H1 (cell line): ENCODE measurements at regions not wholly inside any gene's neighbourhood (a gene's known extent, or its start where the extent isn't known, plus 50 kb on each side); places are given as distances from the start of the nearest gene placed in this dataset.

Experiments used
- CTCF ChIA-PET: fragments of 300-600 bp; sonication (Branson Sonifier 250); formaldehyde crosslinking; loops from one replicate; lab custom pipeline; 2021; ENCODE audit not compliant: partially characterized antibody; lab: Charles Lee
- POLR2A ChIA-PET: fragments of 300-600 bp; sonication (Branson Sonifier 250); formaldehyde crosslinking; loops from one replicate; lab custom pipeline; 2021; ENCODE audit warnings: inconsistent platforms; ENCODE audit not compliant: partially characterized antibody; lab: Charles Lee
- DNase-seq, 2 experiments: peaks; one replicate each; pipeline versions ENCODE4 v3.0.0 to v3.0.0-alpha.2; 2010 to 2022; ENCODE audit warnings: low spot score in 2 of 2, low read depth in 1 of 2, mixed read lengths in 1 of 2
- FAIRE-seq: peaks from 2 replicates; lab custom pipeline; 2011; peaks lifted over from hg19 to GRCh38; lab: Jason Lieb, UNC
- H2AFZ ChIP-seq: 2 replicates; pipeline ENCODE4 v1.8.1; 2012; ENCODE audit warnings: low read length, inconsistent platforms
- H2AK5ac ChIP-seq: 2 replicates; pipeline ENCODE4 v1.6.1; 2013; ENCODE audit warnings: low read depth, low read length
- H2BK120ac ChIP-seq: replicated peaks from 2 replicates; pipeline ENCODE3; 2013; ENCODE audit warnings: low read depth, low read length, inconsistent platforms
- H2BK12ac ChIP-seq: 2 replicates; pipeline ENCODE4 v1.6.1; 2013; ENCODE audit warnings: low read depth, low read length
- H2BK15ac ChIP-seq: 2 replicates; pipeline ENCODE4 v1.6.1; 2013; ENCODE audit warnings: low read length
- H2BK20ac ChIP-seq: 2 replicates; pipeline ENCODE4 v1.6.1; 2013; ENCODE audit warnings: low read length
- H2BK5ac ChIP-seq: 2 replicates; pipeline ENCODE4 v1.6.1; 2013; ENCODE audit warnings: low read depth, low read length
- H3K14ac ChIP-seq: 2 replicates; pipeline ENCODE4 v1.6.1; 2013; ENCODE audit warnings: inconsistent platforms; ENCODE audit not compliant: insufficient read length
- H3K18ac ChIP-seq: 2 replicates; pipeline ENCODE4 v1.6.1; 2013; ENCODE audit warnings: low read length; ENCODE audit errors: extremely low read depth
- H3K23ac ChIP-seq: 2 replicates; pipeline ENCODE4 v1.6.1; 2013; ENCODE audit warnings: inconsistent platforms; ENCODE audit not compliant: insufficient read length
- H3K23me2 ChIP-seq: 2 replicates; pipeline ENCODE4 v1.6.1; 2013; ENCODE audit warnings: low read depth, low read length
- H3K27ac ChIP-seq: 2 replicates; pipeline ENCODE4 v1.6.1; 2011; ENCODE audit warnings: low read depth, low read length, inconsistent platforms
- H3K27me3 ChIP-seq, 4 experiments: replicated peaks in 1 of 4; 1 replicate in 1 of 4; 2 replicates in 3 of 4; pipeline versions ENCODE4 v1.6.1 to v1.8.1; 2011 to 2013; ENCODE audit warnings: low read length in 3 of 4, mild to moderate bottlenecking in 3 of 4, inconsistent platforms in 2 of 4, mixed read lengths in 2 of 4, moderate library complexity in 1 of 4; ENCODE audit not compliant: control insufficient read depth in 3 of 4, insufficient read depth in 3 of 4; ENCODE audit errors: extremely low read depth in 1 of 4
- H3K36me3 ChIP-seq, 4 experiments: 2 replicates each; pipeline versions ENCODE4 v1.6.1 to v1.8.1; 2011 to 2013; ENCODE audit warnings: mild to moderate bottlenecking in 4 of 4, low read length in 3 of 4, moderate library complexity in 2 of 4, control low read depth in 1 of 4, inconsistent platforms in 1 of 4; ENCODE audit not compliant: insufficient read depth in 4 of 4, control insufficient read depth in 2 of 4
- H3K4ac ChIP-seq: replicated peaks from 2 replicates; pipeline ENCODE3; 2013; ENCODE audit warnings: low read length, low read depth, mixed read lengths, inconsistent platforms; ENCODE audit not compliant: insufficient read length
- H3K4me1 ChIP-seq, 4 experiments: replicated peaks in 1 of 4; 1 replicate in 1 of 4; 2 replicates in 3 of 4; pipeline versions ENCODE4 v1.6.1 to v1.8.1; 2011 to 2013; ENCODE audit warnings: low read length in 3 of 4, inconsistent platforms in 2 of 4, mixed read lengths in 1 of 4; ENCODE audit not compliant: insufficient read depth in 4 of 4, control insufficient read depth in 3 of 4
- H3K4me2 ChIP-seq, 2 experiments: 2 replicates each; pipeline versions ENCODE4 v1.6.1 to v1.8.1; 2011 to 2013; ENCODE audit warnings: low read depth in 2 of 2, low read length in 2 of 2, control low read depth in 1 of 2, inconsistent platforms in 1 of 2, mild to moderate bottlenecking in 1 of 2; ENCODE audit not compliant: insufficient read depth in 1 of 2
- H3K4me3 ChIP-seq, 4 experiments: fragments of 200-600, 300-600 bp in 1 of 4; sonication (generic), shearing (Covaris generic), sonication (Bioruptor Twin) in 1 of 4; 2 replicates each; pipeline versions ENCODE4 v1.5.1 to v1.8.1; 2011 to 2016; ENCODE audit warnings: low read length in 4 of 4, low read depth in 3 of 4, control low read depth in 2 of 4, inconsistent platforms in 2 of 4, mild to moderate bottlenecking in 2 of 4, mixed read lengths in 1 of 4, moderate library complexity in 1 of 4; ENCODE audit not compliant: insufficient read depth in 2 of 4; ENCODE audit errors: extremely low read depth in 1 of 4
- H3K56ac ChIP-seq: replicated peaks from 2 replicates; pipeline ENCODE3; 2013; ENCODE audit warnings: low read depth, mild to moderate bottlenecking, mixed read lengths, low read length, inconsistent platforms; ENCODE audit not compliant: insufficient read length
- H3K79me1 ChIP-seq: 2 replicates; pipeline ENCODE4 v1.6.1; 2013; ENCODE audit warnings: low read depth, low read length, control low read depth
- H3K79me2 ChIP-seq, 2 experiments: 2 replicates each; pipeline versions ENCODE4 v1.6.1 to v1.8.1; 2012 to 2013; ENCODE audit warnings: low read length in 2 of 2, mild to moderate bottlenecking in 2 of 2, inconsistent platforms in 1 of 2; ENCODE audit not compliant: insufficient read depth in 2 of 2, control insufficient read depth in 1 of 2
- H3K9ac ChIP-seq, 4 experiments: replicated peaks in 1 of 4; 1 replicate in 1 of 4; 2 replicates in 3 of 4; pipeline versions ENCODE4 v1.6.1 to v1.8.1; 2011 to 2013; ENCODE audit warnings: low read depth in 3 of 4, low read length in 3 of 4, control low read depth in 2 of 4, mild to moderate bottlenecking in 2 of 4, moderate library complexity in 2 of 4, inconsistent platforms in 1 of 4; ENCODE audit errors: extremely low read depth in 1 of 4
- H3K9me3 ChIP-seq, 2 experiments: 2 replicates each; pipeline versions ENCODE4 v1.6.1 to v1.8.1; 2012 to 2013; ENCODE audit warnings: mild to moderate bottlenecking in 2 of 2, moderate library complexity in 2 of 2, control low read depth in 1 of 2, inconsistent platforms in 1 of 2, low read depth in 1 of 2, low read length in 1 of 2, mixed read lengths in 1 of 2; ENCODE audit not compliant: insufficient read depth in 2 of 2
- H4K20me1 ChIP-seq, 2 experiments: replicated peaks in 1 of 2; 2 replicates each; pipeline versions ENCODE3 to v1.8.1; 2011 to 2013; ENCODE audit warnings: inconsistent platforms in 2 of 2, low read length in 2 of 2, mild to moderate bottlenecking in 1 of 2; ENCODE audit not compliant: insufficient read depth in 2 of 2, control insufficient read depth in 1 of 2
- H4K5ac ChIP-seq: 2 replicates; pipeline ENCODE4 v1.6.1; 2013; ENCODE audit warnings: low read length, low read depth, mixed read lengths, inconsistent platforms; ENCODE audit not compliant: insufficient read length
- H4K8ac ChIP-seq: 2 replicates; pipeline ENCODE4 v1.8.0; 2013; ENCODE audit warnings: mild to moderate bottlenecking, moderate library complexity, low read length, inconsistent platforms; ENCODE audit not compliant: insufficient read depth; ENCODE audit errors: extremely low read depth
- H4K91ac ChIP-seq: replicated peaks from 2 replicates; pipeline ENCODE3; 2013; ENCODE audit warnings: low read length, mixed read lengths, inconsistent platforms; ENCODE audit not compliant: insufficient read length
- BCL11A ChIP-seq, 2 experiments: IDR thresholded peaks; one replicate each; pipeline ENCODE4 v1.6.1; 2011; ENCODE audit warnings: low read depth in 2 of 2, low read length in 2 of 2, mild to moderate bottlenecking in 2 of 2
- CBX5 ChIP-seq: fragments of 300-800, 300-1000 bp; sonication (generic); IDR thresholded peaks from 2 replicates; pipeline ENCODE4 v1.7.1; 2016; ENCODE audit warnings: antibody characterized with exemption, low read length, low read depth
- CHD2 ChIP-seq: IDR thresholded peaks from 2 replicates; pipeline ENCODE4 v1.6.1; 2012; ENCODE audit warnings: low read length, improper control_type of control experiment
- HDAC6 ChIP-seq: IDR thresholded peaks from one replicate; pipeline ENCODE4 v1.7.1; 2012; ENCODE audit warnings: low read depth, mild to moderate bottlenecking, inconsistent platforms, low read length, moderate library complexity
- POLR2AphosphoS5 ChIP-seq: IDR thresholded peaks from 2 replicates; pipeline ENCODE4 v1.6.1; 2011; ENCODE audit warnings: low read depth, low read length
- RFX5 ChIP-seq: IDR thresholded peaks from 2 replicates; pipeline ENCODE4 v1.6.1; 2011; ENCODE audit warnings: low read depth, low read length, improper control_type of control experiment, borderline replicate concordance
- SIN3A ChIP-seq, 2 experiments: IDR thresholded peaks in 1 of 2; conservative IDR thresholded peaks in 1 of 2; 2 replicates each; pipeline ENCODE4 v1.6.1; 2011 to 2012; ENCODE audit warnings: low read length in 2 of 2, improper control_type of control experiment in 1 of 2, low read depth in 1 of 2, mild to moderate bottlenecking in 1 of 2
- SUZ12 ChIP-seq: fragments of 200-600 bp; sonication (generic); IDR thresholded peaks from 2 replicates; pipeline ENCODE4 v1.6.1; 2012; ENCODE audit warnings: mild to moderate bottlenecking, inconsistent platforms, low read length, moderate library complexity, mixed read lengths
- TAF1 ChIP-seq: IDR thresholded peaks from 2 replicates; pipeline ENCODE4 v1.6.1; 2011; ENCODE audit warnings: mild to moderate bottlenecking, low read depth, low read length
- WGBS, 2 experiments: shearing (Covaris generic) in 1 of 2; methylation state at CpG; one replicate each; pipeline versions ENCODE4 v1.1.6 to v1.1.7; 2013 to 2015; ENCODE audit warnings: low lambda C conversion rate in 2 of 2, mixed read lengths in 2 of 2, inconsistent platforms in 1 of 2, low coverage in 1 of 2, missing lambda C conversion rate in 1 of 2; ENCODE audit not compliant: insufficient replicate concordance in 2 of 2, insufficient coverage in 1 of 2, insufficient read length in 1 of 2; ENCODE audit errors: extremely low coverage in 1 of 2, missing lambda C conversion rate in 1 of 2; 5-methylcytosine and 5-hydroxymethylcytosine counted together

GRCh38 chr10:61346796-61347413 lies 106.3 kb downstream of the TMEM26 start:
- no peak overlapping the region for H3K18ac ChIP-seq
- no peak overlapping the region for H2BK20ac ChIP-seq
- no peak overlapping the region for H2AFZ ChIP-seq
- no peak for TF ChIP-seq SIN3A (conservative IDR thresholded peaks at IDR 0.05 in 1 of 2, IDR thresholded peaks at IDR 0.05 in 1 of 2; ENCODE audit: low read depth in 1 of 2, low read length in 2 of 2)
- TF ChIP-seq BCL11A (IDR thresholded peaks at IDR 0.05; ENCODE audit: low read depth in 2 of 2, low read length in 2 of 2): no peak
- no peak for TF ChIP-seq CBX5
- TF ChIP-seq HDAC6: no peak
- no peak for TF ChIP-seq POLR2AphosphoS5
- no peak for TF ChIP-seq TAF1
- TF ChIP-seq RFX5: no peak
- no peak for TF ChIP-seq CHD2
- no peak for TF ChIP-seq SUZ12
- no peak overlapping the region for H4K8ac ChIP-seq
- no peaks in the 10 kb centered on the region for H3K4me1 ChIP-seq
- no peaks in the 10 kb centered on the region for H3K79me2 ChIP-seq
- H2BK15ac ChIP-seq: no peak overlapping the region
- FAIRE-seq (no peak), DNase-seq (no peak)
- no peak overlapping the region for H2BK120ac ChIP-seq
- no peak overlapping the region for H3K4me3 ChIP-seq
- no peaks in the 10 kb centered on the region for H3K27me3 ChIP-seq
- no peak overlapping the region for H3K14ac ChIP-seq
- no peak overlapping the region for H3K9ac ChIP-seq
- no peak overlapping the region for H3K56ac ChIP-seq
- no peaks in the 10 kb centered on the region for H3K9me3 ChIP-seq
- H4K91ac ChIP-seq: no peak overlapping the region
- H3K4ac ChIP-seq: no peak overlapping the region
- H2BK5ac ChIP-seq: no peak overlapping the region
- no peak overlapping the region for H2BK12ac ChIP-seq
- no peak overlapping the region for H3K23ac ChIP-seq
- no peaks in the 10 kb centered on the region for H4K20me1 ChIP-seq
- H3K27ac ChIP-seq: no peak overlapping the region
- no peaks in the 10 kb centered on the region for H3K79me1 ChIP-seq
- no peaks in the 10 kb centered on the region for H3K36me3 ChIP-seq
- no peak overlapping the region for H4K5ac ChIP-seq
- no peak overlapping the region for H2AK5ac ChIP-seq
- ChIA-PET CTCF (no interaction called here), POLR2A (no interaction called here)
- H3K23me2 ChIP-seq: no peaks in the 10 kb centered on the region
- 94% methylated on average over 3 of the region's 3 CpGs; no CpG with 5 or more reads in 1 of the 2 experiments for WGBS, 2 experiments
- no peak overlapping the region for H3K4me2 ChIP-seq
